A549 (cell line): ENCODE measurements at regions not wholly inside any gene's neighbourhood (a gene's known extent, or its start where the extent isn't known, plus 50 kb on each side); places are given as distances from the start of the nearest gene placed in this dataset.

ENCODE experiments used
- ATAC-seq, 2 experiments: fragments of 200-7000 bp in 1 of 2; fragments of >200 bp in 1 of 2; cut with Nextera tagmentation in 1 of 2; cut with Tn5 transposase in 1 of 2; 3 replicates each; pipeline versions ENCODE4 v1.8.0 to v1.9.1; 2018 to 2020; ENCODE audit warnings: mild to moderate bottlenecking in 1 of 2, moderate library complexity in 1 of 2
- CTCF ChIA-PET: fragments of 300-600 bp; sonication (Branson Sonifier 250); formaldehyde crosslinking; extraction: SDS; loops from one replicate; lab custom pipeline; 2021; ENCODE audit warnings: antibody characterized with exemption, inconsistent platforms; lab: Yijun Ruan, JAX
- POLR2A ChIA-PET: fragments of 350-600 bp; formaldehyde crosslinking; extraction: SDS; loops from one replicate; lab custom pipeline; 2021; ENCODE audit warnings: antibody characterized with exemption, inconsistent platforms; lab: Yijun Ruan, JAX
- DNase-seq, 2 experiments: peaks; one replicate each; pipeline versions ENCODE4 v3.0.0 to v3.0.0-alpha.2; 2011 to 2016; ENCODE audit warnings: low read depth in 1 of 2, low spot score in 1 of 2
- FAIRE-seq: peaks from 2 replicates; lab custom pipeline; 2011; peaks lifted over from hg19 to GRCh38; lab: Jason Lieb, UNC
- H3K27ac ChIP-seq, 2 experiments: fragments of >200 bp; sonication (Bioruptor Twin); formaldehyde crosslinking; 3 replicates each; pipeline ENCODE4 v1.5.1; 2016 to 2017
- H3K4me1 ChIP-seq: fragments of >200 bp; sonication (Bioruptor Twin); formaldehyde crosslinking; 3 replicates; pipeline ENCODE4 v1.6.1; 2016
- H3K4me2 ChIP-seq: fragments of >200 bp; sonication (Bioruptor Twin); formaldehyde crosslinking; 3 replicates; pipeline ENCODE4 v1.6.1; 2016
- H3K4me3 ChIP-seq: fragments of >200 bp; sonication (Bioruptor Twin); formaldehyde crosslinking; 3 replicates; pipeline ENCODE4 v1.5.1; 2016
- H3K9me3 ChIP-seq: fragments of >200 bp; sonication (Bioruptor Twin); formaldehyde crosslinking; 3 replicates; pipeline ENCODE4 v1.6.1; 2016
- BHLHE40 ChIP-seq: IDR thresholded peaks from 2 replicates; pipeline ENCODE4 v1.6.1; 2012; ENCODE audit warnings: low read depth, low read length, inconsistent platforms
- CBX2 ChIP-seq: fragments of 200-600 bp; sonication (generic); IDR thresholded peaks from 2 replicates; pipeline ENCODE4 v1.6.1; 2016; ENCODE audit warnings: low read depth, mild to moderate bottlenecking, borderline replicate concordance
- CBX8 ChIP-seq: fragments of 200-600 bp; sonication (generic); IDR thresholded peaks from 2 replicates; pipeline ENCODE4 v1.6.1; 2016
- CHD2 ChIP-seq: fragments of 150-350 bp; IDR thresholded peaks from 2 replicates; pipeline ENCODE4 v1.6.1; 2014; ENCODE audit warnings: low read length; ENCODE audit not compliant: partially characterized antibody
- EP300 ChIP-seq, 2 experiments: fragments of >200 bp; sonication (Bioruptor Twin); formaldehyde crosslinking; IDR thresholded peaks; 2 replicates in 1 of 2; 3 replicates in 1 of 2; pipeline ENCODE4 v1.6.1; 2016 to 2017
- ESRRA ChIP-seq: fragments of 150-350 bp; IDR thresholded peaks from 2 replicates; pipeline ENCODE4 v1.6.1; 2014; ENCODE audit warnings: mild to moderate bottlenecking, low read length, borderline replicate concordance
- GATA3 ChIP-seq: IDR thresholded peaks from 2 replicates; pipeline ENCODE4 v1.6.1; 2012; ENCODE audit warnings: borderline replicate concordance
- HDAC2 ChIP-seq: fragments of 200-600 bp; sonication (generic); IDR thresholded peaks from 2 replicates; pipeline ENCODE4 v1.6.1; 2016
- HOXB13 ChIP-seq: fragments of 250-450 bp; sonication (Bioruptor Pico); IDR thresholded peaks from 2 replicates; pipeline ENCODE4 v1.5.0; 2020; ENCODE audit warnings: low read depth, mild to moderate bottlenecking, moderate library complexity
- HOXB5 ChIP-seq: fragments of 250-450 bp; sonication (Bioruptor Pico); IDR thresholded peaks from 2 replicates; pipeline ENCODE4 v1.5.0; 2020; ENCODE audit warnings: mild to moderate bottlenecking, moderate library complexity
- JUNB ChIP-seq: fragments of >200 bp; sonication (Bioruptor Twin); formaldehyde crosslinking; IDR thresholded peaks from 2 replicates; pipeline ENCODE4 v1.6.1; 2016
- KDM1A ChIP-seq: fragments of 200-600 bp; sonication (generic); IDR thresholded peaks from 2 replicates; pipeline ENCODE4 v1.6.1; 2016; ENCODE audit warnings: low read depth, mild to moderate bottlenecking
- MAFK ChIP-seq: fragments of 450-650 bp; IDR thresholded peaks from 2 replicates; pipeline ENCODE4 v1.6.1; 2014; ENCODE audit not compliant: partially characterized antibody
- MAZ ChIP-seq: fragments of 150-350 bp; IDR thresholded peaks from 2 replicates; pipeline ENCODE4 v1.6.1; 2014; ENCODE audit warnings: antibody characterized with exemption, low read depth, low read length, borderline replicate concordance
- MYC ChIP-seq: IDR thresholded peaks from 2 replicates; pipeline ENCODE4 v1.6.1; 2012; ENCODE audit warnings: mild to moderate bottlenecking, inconsistent platforms, low read length, improper control_type of control experiment, borderline replicate concordance
- NFE2L2 ChIP-seq: fragments of 150-350 bp; conservative IDR thresholded peaks from 2 replicates; pipeline ENCODE4 v1.6.1; 2014; ENCODE audit warnings: low read length
- NR3C1 ChIP-seq: fragments of >200 bp; sonication (Bioruptor Twin); formaldehyde crosslinking; IDR thresholded peaks from 3 replicates; pipeline ENCODE4 v1.6.1; 2017
- RCOR1 ChIP-seq: fragments of 150-350 bp; IDR thresholded peaks from 2 replicates; pipeline ENCODE4 v1.6.1; 2014; ENCODE audit warnings: antibody characterized with exemption, low read length, low read depth
- RFX5 ChIP-seq: fragments of 450-650 bp; IDR thresholded peaks from 2 replicates; pipeline ENCODE4 v1.7.1; 2014; ENCODE audit warnings: antibody characterized with exemption, mild to moderate bottlenecking, moderate library complexity
- SREBF2 ChIP-seq: fragments of 450-650 bp; IDR thresholded peaks from 2 replicates; pipeline ENCODE4 v1.6.1; 2014; ENCODE audit warnings: mild to moderate bottlenecking, moderate library complexity
- TFCP2L1 ChIP-seq: fragments of 250-450 bp; sonication (Bioruptor Pico); IDR thresholded peaks from 2 replicates; pipeline ENCODE4 v1.5.0; 2021; ENCODE audit warnings: mild to moderate bottlenecking
- TP53 ChIP-seq: fragments of 250-450 bp; sonication (Bioruptor Pico); IDR thresholded peaks from 2 replicates; pipeline ENCODE4 v1.5.0; 2021; ENCODE audit warnings: mild to moderate bottlenecking, moderate library complexity
- ZC3H11A ChIP-seq: fragments of 450-650 bp; IDR thresholded peaks from 2 replicates; pipeline ENCODE4 v1.6.1; 2014; ENCODE audit warnings: antibody characterized with exemption, mild to moderate bottlenecking
- ZSCAN20 ChIP-seq: fragments of 250-450 bp; sonication (Bioruptor Pico); IDR thresholded peaks from 2 replicates; pipeline ENCODE4 v1.8.0; 2022; ENCODE audit warnings: mild to moderate bottlenecking, moderate library complexity
- WGBS: methylation state at CpG from one replicate; pipeline ENCODE4 v1.1.6; 2017; ENCODE audit errors: missing lambda C conversion rate; 5-methylcytosine and 5-hydroxymethylcytosine counted together
- TF ChIP-seq, protein P1 (sequence below): fragments of 250-450 bp; sonication (Bioruptor Pico); IDR thresholded peaks from 2 replicates; pipeline ENCODE4 v1.5.0; 2021; ENCODE audit warnings: mild to moderate bottlenecking, moderate library complexity, borderline replicate concordance
- TF ChIP-seq, protein P2 (sequence below): fragments of >200 bp; sonication (Bioruptor Twin); formaldehyde crosslinking; IDR thresholded peaks from 3 replicates; pipeline ENCODE4 v1.5.1; 2016

DNA sequence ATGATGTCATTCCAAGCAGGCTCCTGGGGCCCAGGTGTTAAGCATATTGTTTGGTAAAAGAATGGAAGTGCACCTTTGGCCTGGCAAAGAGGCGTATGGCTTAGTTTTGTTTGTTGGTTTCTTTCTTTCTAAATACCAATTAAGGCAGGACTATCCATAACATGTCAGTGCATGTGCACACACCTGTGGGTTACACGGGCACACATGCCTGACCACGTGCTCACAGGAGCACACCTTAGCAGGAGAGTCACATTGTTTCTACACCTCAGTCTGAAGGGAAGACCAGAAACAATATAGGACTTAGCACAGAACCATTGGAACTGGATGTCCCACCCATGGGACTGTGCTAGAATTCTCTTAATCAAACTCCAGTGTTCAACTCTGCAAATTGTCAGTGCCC is 127.8 kb downstream of the FBXO15 start (continued):
- no peak for TF ChIP-seq BHLHE40
- TF ChIP-seq, all 56 proteins: peak for 0

DNA sequence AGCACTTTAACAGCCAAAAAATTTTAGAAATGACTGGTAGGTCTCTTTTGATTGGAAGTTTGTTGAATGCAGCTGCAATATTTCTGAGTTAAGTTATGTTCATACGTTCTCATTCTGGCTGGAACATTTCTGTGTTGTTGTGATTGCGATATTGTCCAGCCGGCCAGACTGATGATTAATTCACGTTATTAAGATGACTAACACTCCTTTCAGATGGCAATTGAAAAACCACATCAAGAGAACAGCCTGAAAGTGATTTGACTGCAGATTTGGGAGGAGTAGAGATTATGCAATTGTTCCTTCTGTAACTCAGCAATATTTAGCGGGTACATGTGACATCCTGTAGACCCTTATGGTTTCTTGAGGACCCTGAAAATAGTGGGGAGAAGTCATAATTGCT is 133.7 kb downstream of the FBXO15 start:
- ChIA-PET CTCF (no interaction called here), POLR2A (no interaction called here)
- no peaks in the 10 kb centered on the region for H3K4me1 ChIP-seq
- H3K4me3 ChIP-seq, result no peak overlapping the region
- H3K4me2 ChIP-seq, result no peak overlapping the region
- DNase-seq (no peak), ATAC-seq (0 out of 6 replicates have a peak, but pooled peaks of 1 of the 2 experiments have one; percentile 64), FAIRE-seq (no peak)
- no peak overlapping the region for H3K27ac ChIP-seq
- no peaks in the 10 kb centered on the region for H3K9me3 ChIP-seq
- WGBS, result 3% methylated on average over 5 of the region's 5 CpGs
- TF ChIP-seq ZC3H11A (no peak), KDM1A (no peak), ZSCAN20 (CRISPR knock-in tag) (no peak), NFE2L2 (no peak), JUNB (0 out of 2 replicates have a peak, but pooled peaks have one; percentile 8)

DNA sequence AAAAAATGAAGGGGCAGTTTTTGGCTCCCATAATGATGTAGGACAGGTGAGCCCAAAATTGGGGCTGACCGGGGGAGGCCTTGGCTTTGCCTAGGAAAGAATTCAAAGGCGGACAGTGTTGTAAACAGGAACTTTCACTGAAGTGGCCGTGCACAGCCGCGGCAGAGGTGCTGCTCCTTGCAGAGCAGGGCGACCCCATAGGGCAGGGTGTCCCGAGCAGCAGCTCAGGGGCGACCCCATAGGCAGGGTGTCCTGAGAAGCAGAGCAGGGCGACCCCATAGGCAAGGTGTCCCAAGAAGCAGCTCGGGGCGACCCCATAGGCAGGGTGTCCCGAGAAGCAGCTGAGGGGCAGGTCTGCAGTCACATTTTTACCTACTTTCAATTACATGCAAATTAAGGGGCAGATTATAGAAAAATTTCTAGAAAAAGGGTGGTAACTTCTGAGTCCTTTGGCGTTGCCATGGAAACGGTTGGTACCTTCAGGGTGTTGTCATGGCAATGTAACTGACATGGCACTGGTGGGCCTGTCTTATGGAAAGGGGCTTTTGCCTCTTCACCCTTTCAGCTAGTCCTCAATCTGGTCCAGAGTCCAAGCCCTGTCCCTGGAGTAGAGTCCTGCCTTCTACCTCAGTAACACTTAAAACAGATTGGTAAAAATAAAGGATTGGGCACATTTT is 134.5 kb downstream of the FBXO15 start:
- Histone ChIP-seq H3K9me3 (no peaks in the 10 kb centered on the region), H3K27ac (no peak overlapping the region), H3K4me2 (no peak overlapping the region), H3K4me1 (no peaks in the 10 kb centered on the region), H3K4me3 (no peak overlapping the region)
- ChIA-PET CTCF (no interaction called here), POLR2A (no interaction called here)
- FAIRE-seq (no peak), ATAC-seq (no peak), DNase-seq (no peak)
- TF ChIP-seq SREBF2, result no peak
- TF ChIP-seq CHD2, result no peak
- no peak for TF ChIP-seq RCOR1
- TF ChIP-seq HOXB5 (CRISPR knock-in tag), result no peak
- TF ChIP-seq EP300 (IDR thresholded peaks at IDR 0.05), result no peak
- no peak for TF ChIP-seq HOXB13
- no peak for TF ChIP-seq HDAC2
- no peak for TF ChIP-seq CBX2
- no peak for TF ChIP-seq NR3C1
- TF ChIP-seq MAZ, result no peak
- WGBS, result 28% methylated on average over 9 of the region's 14 CpGs

DNA sequence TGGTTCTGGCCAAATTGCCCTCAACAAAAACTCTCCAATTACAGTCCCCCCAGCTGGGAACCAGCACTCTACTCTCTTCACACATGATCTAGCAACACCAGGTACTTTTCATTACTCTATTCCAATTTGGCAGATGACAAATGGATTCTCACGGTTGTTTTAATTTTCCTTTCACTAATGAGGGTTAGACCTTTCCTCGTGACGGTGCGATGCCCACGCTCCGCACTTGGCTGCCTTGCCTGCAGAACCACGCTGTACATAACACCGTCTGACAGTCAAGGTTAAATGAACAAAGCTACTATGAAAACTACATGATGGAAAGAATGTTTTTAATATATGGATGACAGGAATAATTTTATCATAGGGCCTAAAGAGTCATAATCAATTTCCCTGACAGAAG is 141.5 kb downstream of the FBXO15 start:
- DNase-seq (no peak), FAIRE-seq (no peak), ATAC-seq (no peak)
- H3K4me1 ChIP-seq, result no peaks in the 10 kb centered on the region
- H3K9me3 ChIP-seq, result no peaks in the 10 kb centered on the region
- POLR2A ChIA-PET, result no interaction called here
- WGBS, result 57% methylated on average over 8 of the region's 8 CpGs
- no peak overlapping the region for H3K27ac ChIP-seq
- no peak overlapping the region for H3K4me3 ChIP-seq
- TF ChIP-seq MYC (no peak), RFX5 (no peak), TFCP2L1 (CRISPR knock-in tag) (no peak), GATA3 (no peak), MAFK (no peak), SREBF2 (no peak), ESRRA (no peak), HOXB5 (CRISPR knock-in tag) (no peak), CBX8 (no peak), TP53 (CRISPR knock-in tag) (no peak)
- TF ChIP-seq, protein P1, sequence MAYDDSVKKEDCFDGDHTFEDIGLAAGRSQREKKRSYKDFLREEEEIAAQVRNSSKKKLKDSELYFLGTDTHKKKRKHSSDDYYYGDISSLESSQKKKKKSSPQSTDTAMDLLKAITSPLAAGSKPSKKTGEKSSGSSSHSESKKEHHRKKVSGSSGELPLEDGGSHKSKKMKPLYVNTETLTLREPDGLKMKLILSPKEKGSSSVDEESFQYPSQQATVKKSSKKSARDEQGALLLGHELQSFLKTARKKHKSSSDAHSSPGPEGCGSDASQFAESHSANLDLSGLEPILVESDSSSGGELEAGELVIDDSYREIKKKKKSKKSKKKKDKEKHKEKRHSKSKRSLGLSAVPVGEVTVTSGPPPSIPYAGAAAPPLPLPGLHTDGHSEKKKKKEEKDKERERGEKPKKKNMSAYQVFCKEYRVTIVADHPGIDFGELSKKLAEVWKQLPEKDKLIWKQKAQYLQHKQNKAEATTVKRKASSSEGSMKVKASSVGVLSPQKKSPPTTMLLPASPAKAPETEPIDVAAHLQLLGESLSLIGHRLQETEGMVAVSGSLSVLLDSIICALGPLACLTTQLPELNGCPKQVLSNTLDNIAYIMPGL (CRISPR knock-in tag), result no peak
- TF ChIP-seq, protein P2, sequence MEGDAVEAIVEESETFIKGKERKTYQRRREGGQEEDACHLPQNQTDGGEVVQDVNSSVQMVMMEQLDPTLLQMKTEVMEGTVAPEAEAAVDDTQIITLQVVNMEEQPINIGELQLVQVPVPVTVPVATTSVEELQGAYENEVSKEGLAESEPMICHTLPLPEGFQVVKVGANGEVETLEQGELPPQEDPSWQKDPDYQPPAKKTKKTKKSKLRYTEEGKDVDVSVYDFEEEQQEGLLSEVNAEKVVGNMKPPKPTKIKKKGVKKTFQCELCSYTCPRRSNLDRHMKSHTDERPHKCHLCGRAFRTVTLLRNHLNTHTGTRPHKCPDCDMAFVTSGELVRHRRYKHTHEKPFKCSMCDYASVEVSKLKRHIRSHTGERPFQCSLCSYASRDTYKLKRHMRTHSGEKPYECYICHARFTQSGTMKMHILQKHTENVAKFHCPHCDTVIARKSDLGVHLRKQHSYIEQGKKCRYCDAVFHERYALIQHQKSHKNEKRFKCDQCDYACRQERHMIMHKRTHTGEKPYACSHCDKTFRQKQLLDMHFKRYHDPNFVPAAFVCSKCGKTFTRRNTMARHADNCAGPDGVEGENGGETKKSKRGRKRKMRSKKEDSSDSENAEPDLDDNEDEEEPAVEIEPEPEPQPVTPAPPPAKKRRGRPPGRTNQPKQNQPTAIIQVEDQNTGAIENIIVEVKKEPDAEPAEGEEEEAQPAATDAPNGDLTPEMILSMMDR, result no peak
- H3K4me2 ChIP-seq, result no peak overlapping the region
- CTCF ChIA-PET, result no interaction called here
